Glutamatergic neuron (in vitro differentiated cells): ENCODE measurements at regions not wholly inside any gene's neighbourhood (a gene's known extent, or its start where the extent isn't known, plus 50 kb on each side); places are given as distances from the start of the nearest gene placed in this dataset.

Source experiments
- DNase-seq: peaks from one replicate; pipeline ENCODE4 v3.0.0; 2022
- H3K27ac Mint-ChIP-seq: one replicate; pipeline ENCODE4 v1.8.0; 2020; ENCODE audit warnings: mild to moderate bottlenecking, mixed read lengths, inconsistent platforms; ENCODE audit not compliant: unreplicated experiment
- H3K27me3 Mint-ChIP-seq: one replicate; pipeline ENCODE4 v1.8.0; 2020; ENCODE audit warnings: mild to moderate bottlenecking, moderate library complexity, mixed read lengths, inconsistent platforms; ENCODE audit not compliant: unreplicated experiment
- H3K36me3 Mint-ChIP-seq: one replicate; pipeline ENCODE4 v1.8.0; 2020; ENCODE audit warnings: mild to moderate bottlenecking, mixed read lengths, inconsistent platforms; ENCODE audit not compliant: unreplicated experiment
- H3K4me1 Mint-ChIP-seq: one replicate; pipeline ENCODE4 v1.8.0; 2020; ENCODE audit warnings: mild to moderate bottlenecking, low read depth, mixed read lengths, inconsistent platforms; ENCODE audit not compliant: unreplicated experiment
- H3K4me3 Mint-ChIP-seq: one replicate; pipeline ENCODE4 v1.8.0; 2020; ENCODE audit warnings: mild to moderate bottlenecking, mixed read lengths, inconsistent platforms; ENCODE audit not compliant: unreplicated experiment
- H3K9me3 Mint-ChIP-seq: one replicate; pipeline ENCODE4 v1.8.0; 2020; ENCODE audit warnings: mild to moderate bottlenecking, moderate library complexity, mixed read lengths, inconsistent platforms; ENCODE audit not compliant: unreplicated experiment
- TF ChIP-seq, protein P1 (sequence below): fragments of 200-600 bp; sonication (generic); IDR thresholded peaks from one replicate; pipeline ENCODE4 v1.5.0; 2021; ENCODE audit not compliant: partially characterized antibody, unreplicated experiment

DNA sequence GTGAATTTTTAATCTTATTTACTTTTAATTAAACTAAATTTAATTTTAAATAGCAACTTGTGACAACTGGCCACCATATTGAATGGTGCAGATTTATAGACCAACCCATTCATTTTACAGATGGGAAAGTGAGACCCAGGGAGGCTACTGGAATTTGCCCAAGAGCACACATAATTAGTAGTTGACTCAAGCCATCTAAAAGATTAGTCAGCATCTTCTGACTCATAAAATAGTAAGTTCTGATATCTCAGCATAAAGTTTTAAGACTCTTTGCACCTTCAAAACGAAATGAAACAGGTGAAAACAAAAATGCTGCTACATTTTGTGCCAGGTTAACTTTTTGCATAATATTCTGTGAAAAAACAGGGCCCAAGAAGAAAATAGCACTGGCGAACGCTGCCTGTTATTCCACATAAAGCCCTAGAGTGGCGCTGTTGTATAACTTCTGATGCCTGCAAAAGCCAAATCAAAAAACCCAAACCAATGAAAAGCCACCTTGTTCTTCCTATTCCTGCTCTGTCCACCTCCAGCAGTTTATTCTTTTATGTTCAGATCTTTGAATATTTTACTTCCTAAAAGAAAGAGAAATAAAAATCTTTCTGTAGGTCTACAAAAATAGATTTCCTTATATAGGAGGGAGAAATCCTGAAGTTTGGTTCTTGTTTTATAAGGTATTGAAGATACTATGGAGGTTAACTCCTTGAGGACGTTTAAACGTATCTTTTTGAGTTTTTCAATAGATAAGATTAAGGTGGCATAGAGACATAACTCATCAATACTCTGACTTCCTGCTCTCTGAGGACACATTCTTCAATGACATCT lies 62.8 kb downstream of the OTOL1 start:
- TF ChIP-seq, protein P1, sequence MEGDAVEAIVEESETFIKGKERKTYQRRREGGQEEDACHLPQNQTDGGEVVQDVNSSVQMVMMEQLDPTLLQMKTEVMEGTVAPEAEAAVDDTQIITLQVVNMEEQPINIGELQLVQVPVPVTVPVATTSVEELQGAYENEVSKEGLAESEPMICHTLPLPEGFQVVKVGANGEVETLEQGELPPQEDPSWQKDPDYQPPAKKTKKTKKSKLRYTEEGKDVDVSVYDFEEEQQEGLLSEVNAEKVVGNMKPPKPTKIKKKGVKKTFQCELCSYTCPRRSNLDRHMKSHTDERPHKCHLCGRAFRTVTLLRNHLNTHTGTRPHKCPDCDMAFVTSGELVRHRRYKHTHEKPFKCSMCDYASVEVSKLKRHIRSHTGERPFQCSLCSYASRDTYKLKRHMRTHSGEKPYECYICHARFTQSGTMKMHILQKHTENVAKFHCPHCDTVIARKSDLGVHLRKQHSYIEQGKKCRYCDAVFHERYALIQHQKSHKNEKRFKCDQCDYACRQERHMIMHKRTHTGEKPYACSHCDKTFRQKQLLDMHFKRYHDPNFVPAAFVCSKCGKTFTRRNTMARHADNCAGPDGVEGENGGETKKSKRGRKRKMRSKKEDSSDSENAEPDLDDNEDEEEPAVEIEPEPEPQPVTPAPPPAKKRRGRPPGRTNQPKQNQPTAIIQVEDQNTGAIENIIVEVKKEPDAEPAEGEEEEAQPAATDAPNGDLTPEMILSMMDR, result peak; percentile 89
- Mint-ChIP-seq H3K9me3 (no peaks in the 10 kb centered on the region), H3K36me3 (no peaks in the 10 kb centered on the region), H3K27ac (no peak overlapping the region), H3K4me3 (no peak overlapping the region), H3K4me1 (no peaks in the 10 kb centered on the region), H3K27me3 (no peaks in the 10 kb centered on the region)
- no peak for DNase-seq

DNA sequence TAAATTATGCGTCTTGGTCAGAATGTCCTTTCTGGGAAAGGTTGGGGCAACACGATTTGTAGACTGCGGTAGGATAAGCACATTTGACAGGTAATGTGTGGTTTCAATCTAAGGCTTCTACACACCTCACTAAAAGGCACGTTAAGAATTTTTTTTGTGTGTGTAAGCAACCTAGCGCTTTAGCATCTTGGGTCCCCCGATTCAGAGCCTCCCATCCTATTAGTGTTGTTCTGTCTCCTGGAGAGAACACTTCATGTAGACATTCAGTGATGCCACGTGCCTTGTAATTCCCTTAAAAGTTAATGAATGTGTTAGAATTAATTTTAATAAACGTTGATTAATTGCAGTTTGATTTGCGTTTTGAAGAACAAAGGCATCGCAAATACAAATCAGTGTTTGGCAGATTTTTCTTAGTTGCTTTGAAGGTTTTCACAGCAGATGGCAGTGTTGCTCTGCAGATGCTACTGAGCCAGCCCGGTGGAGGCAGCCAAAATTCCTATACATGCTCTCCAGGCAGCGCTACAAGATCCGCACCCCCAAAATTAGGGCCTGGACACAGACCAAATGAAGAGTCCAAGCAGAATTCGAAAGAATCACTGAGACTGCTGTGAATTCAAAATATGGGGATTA lies 63.5 kb downstream of the OTOL1 start:
- no peaks in the 10 kb centered on the region for H3K27me3 Mint-ChIP-seq
- no peaks in the 10 kb centered on the region for H3K9me3 Mint-ChIP-seq
- H3K4me1 Mint-ChIP-seq, result no peaks in the 10 kb centered on the region
- TF ChIP-seq, protein P1, result no peak
- H3K4me3 Mint-ChIP-seq, result no peak overlapping the region
- H3K27ac Mint-ChIP-seq, result no peak overlapping the region
- peak; percentile 60 for DNase-seq
- no peaks in the 10 kb centered on the region for H3K36me3 Mint-ChIP-seq

DNA sequence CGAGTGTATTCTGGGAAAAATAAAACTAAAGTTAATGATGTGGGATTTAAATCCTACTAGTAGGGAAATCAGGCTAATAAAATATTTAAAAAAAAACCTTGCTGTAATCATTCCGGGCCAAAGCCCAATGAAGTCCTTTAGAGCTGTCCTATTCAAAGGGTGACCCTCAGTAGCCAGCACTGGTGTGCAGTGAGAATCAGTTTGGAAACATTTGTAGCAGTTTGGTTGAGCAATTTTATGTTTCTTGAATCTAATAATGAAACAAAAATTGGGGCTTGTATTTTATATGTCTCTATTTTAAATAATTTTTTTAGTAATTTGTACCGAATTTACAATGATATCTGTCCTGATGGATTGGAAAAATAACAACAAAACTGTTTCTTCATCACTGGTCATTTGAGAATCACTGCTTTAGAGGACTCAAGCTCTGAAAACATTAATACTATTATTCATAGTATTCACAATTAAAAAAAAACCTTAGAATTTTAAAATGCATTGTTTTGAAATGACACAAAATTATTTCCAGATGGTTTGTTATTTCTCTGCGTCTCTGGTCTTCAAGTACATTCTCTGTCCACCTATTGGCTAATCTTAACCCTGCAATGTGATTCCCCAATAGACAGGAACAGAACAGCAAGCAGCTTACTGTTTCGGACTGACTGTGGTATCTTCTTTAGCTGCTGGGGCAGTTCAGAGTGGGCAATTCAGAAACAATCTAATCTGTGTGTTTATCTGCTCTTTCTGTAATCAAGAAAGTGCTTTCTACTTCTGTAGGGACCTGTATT lies 71.2 kb downstream of the OTOL1 start:
- TF ChIP-seq, protein P1, result no peak
- no peak overlapping the region for H3K27ac Mint-ChIP-seq
- no peaks in the 10 kb centered on the region for H3K9me3 Mint-ChIP-seq
- no peaks in the 10 kb centered on the region for H3K27me3 Mint-ChIP-seq
- H3K4me3 Mint-ChIP-seq, result no peak overlapping the region
- no peak for DNase-seq
- H3K36me3 Mint-ChIP-seq, result no peaks in the 10 kb centered on the region
- H3K4me1 Mint-ChIP-seq, result peaks cover 2% of the 10 kb centered on the region

DNA sequence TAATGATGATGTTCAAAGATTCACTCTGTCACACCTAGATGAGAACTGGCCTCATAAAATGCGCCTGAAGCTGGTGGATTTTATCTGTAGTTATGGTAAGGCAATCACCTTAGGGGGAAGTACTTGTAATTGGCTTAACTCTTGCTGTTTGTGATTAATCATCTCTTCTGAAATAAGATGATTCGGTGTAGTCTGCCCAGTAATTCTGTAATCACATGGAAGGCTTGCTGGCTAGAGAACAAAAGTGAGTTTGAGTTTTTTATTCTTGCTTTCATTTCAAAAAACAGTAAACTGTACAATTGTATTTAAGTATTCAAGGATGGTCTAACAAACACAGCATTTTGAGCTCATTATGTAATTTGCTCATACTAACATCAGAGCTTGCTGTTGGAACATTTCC lies 72.1 kb downstream of the OTOL1 start:
- no peak overlapping the region for H3K27ac Mint-ChIP-seq
- H3K4me3 Mint-ChIP-seq, result no peak overlapping the region
- no peaks in the 10 kb centered on the region for H3K36me3 Mint-ChIP-seq
- DNase-seq, result no peak
- peaks cover 2% of the 10 kb centered on the region for H3K4me1 Mint-ChIP-seq
- no peaks in the 10 kb centered on the region for H3K27me3 Mint-ChIP-seq
- H3K9me3 Mint-ChIP-seq, result no peaks in the 10 kb centered on the region
- TF ChIP-seq, protein P1, result no peak

DNA sequence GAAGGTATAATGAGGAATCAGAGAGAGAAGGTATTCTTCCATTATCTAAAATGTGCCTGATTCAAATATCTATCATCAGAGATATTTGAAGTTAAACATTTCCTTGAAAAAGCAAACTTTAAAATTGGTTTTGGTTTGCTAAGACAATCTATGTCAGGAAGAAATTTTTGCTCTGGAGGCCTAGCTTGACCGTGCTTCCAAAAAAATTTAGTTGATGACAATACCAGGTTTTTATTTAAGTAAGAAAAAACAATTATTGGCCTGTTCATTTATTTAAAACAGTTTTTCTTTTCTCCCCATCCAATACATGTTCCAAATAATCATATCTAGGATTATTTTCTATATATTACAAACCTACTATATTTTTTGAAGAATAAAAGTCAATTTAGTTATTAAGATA lies 75.3 kb downstream of the OTOL1 start:
- DNase-seq, result no peak
- H3K9me3 Mint-ChIP-seq, result no peaks in the 10 kb centered on the region
- H3K27me3 Mint-ChIP-seq, result no peaks in the 10 kb centered on the region
- TF ChIP-seq, protein P1, result no peak
- peaks cover 17% of the 10 kb centered on the region for H3K4me1 Mint-ChIP-seq
- H3K36me3 Mint-ChIP-seq, result no peaks in the 10 kb centered on the region
- no peak overlapping the region for H3K4me3 Mint-ChIP-seq
- H3K27ac Mint-ChIP-seq, result no peak overlapping the region
